GM23248 (cell line): ENCODE measurements at regions not wholly inside any gene's neighbourhood (a gene's known extent, or its start where the extent isn't known, plus 50 kb on each side); places are given as distances from the start of the nearest gene placed in this dataset.

Experiments used
- EZH2 ChIP-seq: fragments of 200-600 bp; sonication (generic); IDR thresholded peaks from 2 replicates; pipeline ENCODE4 v1.6.1; 2018; ENCODE audit warnings: antibody characterized with exemption, mild to moderate bottlenecking; ENCODE audit not compliant: insufficient read depth, poor library complexity, severe bottlenecking
- EZH2phosphoT487 ChIP-seq: fragments of 200-600 bp; sonication (generic); IDR thresholded peaks from 2 replicates; pipeline ENCODE4 v1.6.1; 2018; ENCODE audit warnings: antibody characterized with exemption, moderate library complexity, mild to moderate bottlenecking, low read depth; ENCODE audit not compliant: insufficient read depth

DNA sequence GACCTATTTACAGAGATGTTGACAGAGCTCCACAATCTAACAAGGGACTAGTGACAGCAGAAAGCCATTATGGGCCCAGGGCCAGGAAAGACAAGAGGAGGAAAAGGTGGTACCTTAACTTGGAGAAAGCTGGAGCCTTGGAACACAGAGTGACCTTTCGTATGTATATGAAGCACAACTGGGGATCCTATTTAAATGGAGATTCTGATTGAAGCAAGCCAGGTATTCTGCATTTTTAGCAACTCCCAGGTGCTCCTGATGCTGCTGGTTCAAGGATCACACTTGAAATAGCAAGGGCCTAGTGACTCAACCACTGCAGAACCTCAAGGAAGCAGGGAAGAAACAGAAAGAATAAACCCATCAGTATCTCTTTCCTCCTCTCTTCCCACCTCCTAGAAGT, 99.4 kb downstream of the TMEM47 start:
- TF ChIP-seq EZH2 (no peak), EZH2phosphoT487 (no peak)
